GM23248 (cell line): ENCODE measurements at regions not wholly inside any gene's neighbourhood (a gene's known extent, or its start where the extent isn't known, plus 50 kb on each side); places are given as distances from the start of the nearest gene placed in this dataset.

Experiments
- EZH2 ChIP-seq: fragments of 200-600 bp; sonication (generic); IDR thresholded peaks from 2 replicates; pipeline ENCODE4 v1.6.1; 2018; ENCODE audit warnings: antibody characterized with exemption, mild to moderate bottlenecking; ENCODE audit not compliant: insufficient read depth, poor library complexity, severe bottlenecking
- EZH2phosphoT487 ChIP-seq: fragments of 200-600 bp; sonication (generic); IDR thresholded peaks from 2 replicates; pipeline ENCODE4 v1.6.1; 2018; ENCODE audit warnings: antibody characterized with exemption, moderate library complexity, mild to moderate bottlenecking, low read depth; ENCODE audit not compliant: insufficient read depth

GRCh38 chr15:87638554-87639083 lies 617.9 kb downstream of the NTRK3 start:
- TF ChIP-seq EZH2phosphoT487 (no peak), EZH2 (no peak)
